GM23338 (cell line): ENCODE measurements at regions not wholly inside any gene's neighbourhood (a gene's known extent, or its start where the extent isn't known, plus 50 kb on each side); places are given as distances from the start of the nearest gene placed in this dataset.

Experiments used
- ATAC-seq: fragments of 200-7000 bp; cut with Tn5 transposase; 3 replicates; pipeline ENCODE4 v1.9.1; 2020
- DNase-seq: peaks from one replicate; pipeline ENCODE4 v3.0.0-alpha.2; 2015; ENCODE audit warnings: low spot score
- H2AFZ ChIP-seq: fragments of 200-600 bp; sonication (generic); 2 replicates; pipeline ENCODE4 v1.8.0; 2016; ENCODE audit warnings: antibody characterized with exemption, mild to moderate bottlenecking, moderate library complexity
- H3F3A ChIP-seq: fragments of 200-600 bp; sonication (generic); replicated peaks from 2 replicates; pipeline ENCODE4 v1.8.0; 2017; ENCODE audit warnings: antibody characterized with exemption, mixed run types, low read depth
- H3K27ac ChIP-seq: fragments of 200-600 bp; sonication (generic); 2 replicates; pipeline ENCODE4 v1.6.1; 2016; ENCODE audit warnings: low read depth
- H3K27me3 ChIP-seq: fragments of 200-600 bp; sonication (generic); 2 replicates; pipeline ENCODE4 v1.8.0; 2016; ENCODE audit warnings: mild to moderate bottlenecking, mixed run types, moderate library complexity; ENCODE audit not compliant: insufficient read depth
- H3K36me3 ChIP-seq: fragments of 200-600 bp; sonication (generic); 2 replicates; pipeline ENCODE4 v1.8.0; 2016; ENCODE audit warnings: mild to moderate bottlenecking; ENCODE audit not compliant: insufficient read depth
- H3K4me1 ChIP-seq: fragments of 200-600 bp; sonication (generic); 2 replicates; pipeline ENCODE4 v1.8.0; 2016; ENCODE audit warnings: mild to moderate bottlenecking, moderate library complexity; ENCODE audit not compliant: insufficient read depth
- H3K4me2 ChIP-seq: fragments of 200-600 bp; sonication (generic); 2 replicates; pipeline ENCODE4 v1.7.1; 2017; ENCODE audit warnings: mixed run types
- H3K4me3 ChIP-seq: fragments of 200-600 bp; sonication (generic); 2 replicates; pipeline ENCODE4 v1.6.1; 2016; ENCODE audit warnings: mixed run types
- H3K79me2 ChIP-seq: fragments of 200-600 bp; sonication (generic); replicated peaks from 2 replicates; pipeline ENCODE4 v1.8.0; 2017; ENCODE audit warnings: mild to moderate bottlenecking; ENCODE audit not compliant: insufficient read depth
- H3K9me2 ChIP-seq: fragments of 200-600 bp; sonication (generic); 2 replicates; pipeline ENCODE4 v1.8.0; 2017; ENCODE audit not compliant: insufficient read depth
- H4K20me1 ChIP-seq: fragments of 200-600 bp; sonication (generic); replicated peaks from 2 replicates; pipeline ENCODE4 v1.8.0; 2017; ENCODE audit warnings: mild to moderate bottlenecking; ENCODE audit not compliant: insufficient read depth
- H3K27ac Mint-ChIP-seq: 2 replicates; pipeline ENCODE4 v1.8.0; 2020; ENCODE audit warnings: inconsistent platforms, mild to moderate bottlenecking, moderate library complexity, mixed read lengths
- H3K27me3 Mint-ChIP-seq: 3 replicates; pipeline ENCODE4 v1.8.0; 2022; ENCODE audit warnings: low read depth, mild to moderate bottlenecking, moderate library complexity, mixed read lengths, inconsistent platforms; ENCODE audit not compliant: insufficient read depth, poor library complexity
- H3K36me3 Mint-ChIP-seq: 3 replicates; pipeline ENCODE4 v1.8.0; 2021; ENCODE audit warnings: low read depth, mild to moderate bottlenecking, inconsistent platforms, moderate library complexity, mixed read lengths
- H3K4me1 Mint-ChIP-seq: 3 replicates; pipeline ENCODE4 v1.8.0; 2020; ENCODE audit warnings: mild to moderate bottlenecking, inconsistent platforms, mixed read lengths
- H3K4me3 Mint-ChIP-seq: 3 replicates; pipeline ENCODE4 v1.8.0; 2021; ENCODE audit warnings: moderate library complexity, mild to moderate bottlenecking, inconsistent platforms, mixed read lengths
- H3K9me3 Mint-ChIP-seq: 3 replicates; pipeline ENCODE4 v1.8.0; 2020; ENCODE audit warnings: moderate library complexity, mild to moderate bottlenecking, inconsistent platforms, mixed read lengths
- CREB1 ChIP-seq: fragments of 250-450 bp; sonication (Bioruptor Pico); IDR thresholded peaks from 2 replicates; pipeline ENCODE4 v1.5.0; 2020; ENCODE audit warnings: low read depth, mild to moderate bottlenecking, moderate library complexity
- EZH2phosphoT487 ChIP-seq: fragments of 200-600 bp; sonication (generic); IDR thresholded peaks from one replicate; pipeline ENCODE4 v1.8.1; 2018; ENCODE audit warnings: antibody characterized with exemption; ENCODE audit not compliant: unreplicated experiment
- JUNB ChIP-seq: IDR thresholded peaks from one replicate; pipeline ENCODE4 v1.6.1; 2016; ENCODE audit warnings: antibody characterized with exemption; ENCODE audit not compliant: unreplicated experiment
- STAT1 ChIP-seq: IDR thresholded peaks from one replicate; pipeline ENCODE4 v1.6.1; 2016; ENCODE audit warnings: antibody characterized with exemption; ENCODE audit not compliant: unreplicated experiment
- ZNF331 ChIP-seq: fragments of 250-450 bp; sonication (Bioruptor Pico); IDR thresholded peaks from 2 replicates; pipeline ENCODE4 v1.5.0; 2020; ENCODE audit warnings: low read depth, mild to moderate bottlenecking, moderate library complexity
- TF ChIP-seq, protein P1 (sequence below): fragments of 250-450 bp; sonication (Bioruptor Pico); IDR thresholded peaks from 2 replicates; pipeline ENCODE4 v1.5.0; 2020; ENCODE audit warnings: mild to moderate bottlenecking, moderate library complexity
- TF ChIP-seq, protein P2 (sequence below): IDR thresholded peaks from 2 replicates; pipeline ENCODE4 v1.6.1; 2016; ENCODE audit warnings: antibody characterized with exemption
- TF ChIP-seq, protein P3 (sequence below): IDR thresholded peaks from one replicate; pipeline ENCODE4 v1.6.1; 2018; ENCODE audit warnings: antibody characterized with exemption; ENCODE audit not compliant: unreplicated experiment
- TF ChIP-seq, protein P4 (sequence below), 2 experiments: fragments of 200-600 bp in 1 of 2; sonication (generic) in 1 of 2; conservative IDR thresholded peaks; 2 replicates each; pipeline versions ENCODE4 v1.5.1 to v1.6.1; 2016 to 2017; ENCODE audit warnings: antibody characterized with exemption in 2 of 2, low read depth in 2 of 2, mild to moderate bottlenecking in 2 of 2, moderate library complexity in 1 of 2

DNA sequence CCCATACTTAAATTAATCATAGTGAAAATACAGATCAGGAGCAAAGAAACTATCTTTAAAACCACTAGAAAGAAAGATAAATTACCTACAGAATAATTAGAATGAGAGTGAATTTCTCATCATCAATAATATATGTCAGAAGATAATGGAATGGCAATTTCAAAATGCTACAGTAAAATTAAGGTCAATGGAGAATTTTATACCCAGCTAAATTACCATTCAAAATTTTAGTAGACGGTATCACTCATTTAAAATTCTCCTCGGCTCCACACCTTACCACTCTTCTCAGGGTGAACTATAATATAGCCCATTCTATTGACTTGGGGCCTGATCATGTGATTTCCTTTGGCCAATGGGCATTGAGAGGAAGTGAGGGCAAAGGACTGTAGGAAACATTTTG lies 192.5 kb upstream of the TCERG1L start (continued):
- TF ChIP-seq, protein P1, sequence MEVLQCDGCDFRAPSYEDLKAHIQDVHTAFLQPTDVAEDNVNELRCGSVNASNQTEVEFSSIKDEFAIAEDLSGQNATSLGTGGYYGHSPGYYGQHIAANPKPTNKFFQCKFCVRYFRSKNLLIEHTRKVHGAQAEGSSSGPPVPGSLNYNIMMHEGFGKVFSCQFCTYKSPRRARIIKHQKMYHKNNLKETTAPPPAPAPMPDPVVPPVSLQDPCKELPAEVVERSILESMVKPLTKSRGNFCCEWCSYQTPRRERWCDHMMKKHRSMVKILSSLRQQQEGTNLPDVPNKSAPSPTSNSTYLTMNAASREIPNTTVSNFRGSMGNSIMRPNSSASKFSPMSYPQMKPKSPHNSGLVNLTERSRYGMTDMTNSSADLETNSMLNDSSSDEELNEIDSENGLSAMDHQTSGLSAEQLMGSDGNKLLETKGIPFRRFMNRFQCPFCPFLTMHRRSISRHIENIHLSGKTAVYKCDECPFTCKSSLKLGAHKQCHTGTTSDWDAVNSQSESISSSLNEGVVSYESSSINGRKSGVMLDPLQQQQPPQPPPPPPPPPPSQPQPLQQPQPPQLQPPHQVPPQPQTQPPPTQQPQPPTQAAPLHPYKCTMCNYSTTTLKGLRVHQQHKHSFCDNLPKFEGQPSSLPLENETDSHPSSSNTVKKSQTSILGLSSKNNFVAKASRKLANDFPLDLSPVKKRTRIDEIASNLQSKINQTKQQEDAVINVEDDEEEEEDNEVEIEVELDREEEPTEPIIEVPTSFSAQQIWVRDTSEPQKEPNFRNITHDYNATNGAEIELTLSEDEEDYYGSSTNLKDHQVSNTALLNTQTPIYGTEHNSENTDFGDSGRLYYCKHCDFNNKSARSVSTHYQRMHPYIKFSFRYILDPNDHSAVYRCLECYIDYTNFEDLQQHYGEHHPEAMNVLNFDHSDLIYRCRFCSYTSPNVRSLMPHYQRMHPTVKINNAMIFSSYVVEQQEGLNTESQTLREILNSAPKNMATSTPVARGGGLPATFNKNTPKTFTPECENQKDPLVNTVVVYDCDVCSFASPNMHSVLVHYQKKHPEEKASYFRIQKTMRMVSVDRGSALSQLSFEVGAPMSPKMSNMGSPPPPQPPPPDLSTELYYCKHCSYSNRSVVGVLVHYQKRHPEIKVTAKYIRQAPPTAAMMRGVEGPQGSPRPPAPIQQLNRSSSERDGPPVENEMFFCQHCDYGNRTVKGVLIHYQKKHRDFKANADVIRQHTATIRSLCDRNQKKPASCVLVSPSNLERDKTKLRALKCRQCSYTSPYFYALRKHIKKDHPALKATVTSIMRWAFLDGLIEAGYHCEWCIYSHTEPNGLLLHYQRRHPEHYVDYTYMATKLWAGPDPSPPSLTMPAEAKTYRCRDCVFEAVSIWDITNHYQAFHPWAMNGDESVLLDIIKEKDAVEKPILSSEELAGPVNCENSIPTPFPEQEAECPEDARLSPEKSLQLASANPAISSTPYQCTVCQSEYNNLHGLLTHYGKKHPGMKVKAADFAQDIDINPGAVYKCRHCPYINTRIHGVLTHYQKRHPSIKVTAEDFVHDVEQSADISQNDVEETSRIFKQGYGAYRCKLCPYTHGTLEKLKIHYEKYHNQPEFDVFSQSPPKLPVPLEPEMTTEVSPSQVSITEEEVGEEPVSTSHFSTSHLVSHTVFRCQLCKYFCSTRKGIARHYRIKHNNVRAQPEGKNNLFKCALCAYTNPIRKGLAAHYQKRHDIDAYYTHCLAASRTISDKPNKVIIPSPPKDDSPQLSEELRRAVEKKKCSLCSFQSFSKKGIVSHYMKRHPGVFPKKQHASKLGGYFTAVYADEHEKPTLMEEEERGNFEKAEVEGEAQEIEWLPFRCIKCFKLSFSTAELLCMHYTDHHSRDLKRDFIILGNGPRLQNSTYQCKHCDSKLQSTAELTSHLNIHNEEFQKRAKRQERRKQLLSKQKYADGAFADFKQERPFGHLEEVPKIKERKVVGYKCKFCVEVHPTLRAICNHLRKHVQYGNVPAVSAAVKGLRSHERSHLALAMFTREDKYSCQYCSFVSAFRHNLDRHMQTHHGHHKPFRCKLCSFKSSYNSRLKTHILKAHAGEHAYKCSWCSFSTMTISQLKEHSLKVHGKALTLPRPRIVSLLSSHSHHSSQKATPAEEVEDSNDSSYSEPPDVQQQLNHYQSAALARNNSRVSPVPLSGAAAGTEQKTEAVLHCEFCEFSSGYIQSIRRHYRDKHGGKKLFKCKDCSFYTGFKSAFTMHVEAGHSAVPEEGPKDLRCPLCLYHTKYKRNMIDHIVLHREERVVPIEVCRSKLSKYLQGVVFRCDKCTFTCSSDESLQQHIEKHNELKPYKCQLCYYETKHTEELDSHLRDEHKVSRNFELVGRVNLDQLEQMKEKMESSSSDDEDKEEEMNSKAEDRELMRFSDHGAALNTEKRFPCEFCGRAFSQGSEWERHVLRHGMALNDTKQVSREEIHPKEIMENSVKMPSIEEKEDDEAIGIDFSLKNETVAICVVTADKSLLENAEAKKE, result no peak
- no peak for TF ChIP-seq ZNF331 (CRISPR knock-in tag)
- TF ChIP-seq CREB1 (CRISPR knock-in tag), result no peak
- TF ChIP-seq, protein P2, sequence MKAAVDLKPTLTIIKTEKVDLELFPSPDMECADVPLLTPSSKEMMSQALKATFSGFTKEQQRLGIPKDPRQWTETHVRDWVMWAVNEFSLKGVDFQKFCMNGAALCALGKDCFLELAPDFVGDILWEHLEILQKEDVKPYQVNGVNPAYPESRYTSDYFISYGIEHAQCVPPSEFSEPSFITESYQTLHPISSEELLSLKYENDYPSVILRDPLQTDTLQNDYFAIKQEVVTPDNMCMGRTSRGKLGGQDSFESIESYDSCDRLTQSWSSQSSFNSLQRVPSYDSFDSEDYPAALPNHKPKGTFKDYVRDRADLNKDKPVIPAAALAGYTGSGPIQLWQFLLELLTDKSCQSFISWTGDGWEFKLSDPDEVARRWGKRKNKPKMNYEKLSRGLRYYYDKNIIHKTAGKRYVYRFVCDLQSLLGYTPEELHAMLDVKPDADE, result no peak
- TF ChIP-seq EZH2phosphoT487, result no peak
- TF ChIP-seq JUNB, result no peak

DNA sequence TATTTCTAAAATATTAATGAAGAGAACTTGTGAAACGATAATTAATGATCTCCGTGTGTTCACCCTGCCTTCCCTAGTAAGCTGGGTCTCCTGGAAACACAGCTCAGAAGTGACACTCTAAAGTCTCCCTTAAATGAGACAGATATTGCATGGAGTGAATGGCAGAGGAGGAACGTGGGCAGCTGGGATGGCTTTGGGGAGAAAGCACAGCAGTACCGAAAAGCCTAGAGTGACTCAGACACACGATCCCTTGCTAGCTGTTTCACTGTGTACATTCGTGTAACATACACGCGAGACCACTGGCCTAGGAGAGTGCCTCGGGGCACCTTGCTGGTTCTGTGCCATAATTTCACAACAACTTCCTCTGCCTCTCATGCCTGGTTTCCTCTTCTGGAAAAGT lies 199.9 kb upstream of the TCERG1L start:
- H3K4me3 Mint-ChIP-seq, result no peak overlapping the region
- Histone ChIP-seq H3F3A (no peaks in the 10 kb centered on the region), H3K79me2 (no peaks in the 10 kb centered on the region), H3K4me2 (no peak overlapping the region), H3K4me1 (no peaks in the 10 kb centered on the region), H3K27ac (no peak overlapping the region), H3K4me3 (no peak overlapping the region), H4K20me1 (no peaks in the 10 kb centered on the region), H3K9me2 (no peaks in the 10 kb centered on the region), H3K36me3 (peaks cover 3% of the 10 kb centered on the region; the same call in 1 of the 2 replicates), H2AFZ (no peak overlapping the region), H3K27me3 (no peaks in the 10 kb centered on the region)
- peaks cover 27% of the 10 kb centered on the region for H3K36me3 Mint-ChIP-seq
- H3K4me1 Mint-ChIP-seq, result no peaks in the 10 kb centered on the region; the same call in 2 of the 3 replicates
- H3K9me3 Mint-ChIP-seq, result peaks cover 67% of the 10 kb centered on the region
- no peaks in the 10 kb centered on the region for H3K27me3 Mint-ChIP-seq
- no peak overlapping the region for H3K27ac Mint-ChIP-seq
- ATAC-seq, result no peak
- TF ChIP-seq, protein P2, result no peak
- TF ChIP-seq, protein P3, sequence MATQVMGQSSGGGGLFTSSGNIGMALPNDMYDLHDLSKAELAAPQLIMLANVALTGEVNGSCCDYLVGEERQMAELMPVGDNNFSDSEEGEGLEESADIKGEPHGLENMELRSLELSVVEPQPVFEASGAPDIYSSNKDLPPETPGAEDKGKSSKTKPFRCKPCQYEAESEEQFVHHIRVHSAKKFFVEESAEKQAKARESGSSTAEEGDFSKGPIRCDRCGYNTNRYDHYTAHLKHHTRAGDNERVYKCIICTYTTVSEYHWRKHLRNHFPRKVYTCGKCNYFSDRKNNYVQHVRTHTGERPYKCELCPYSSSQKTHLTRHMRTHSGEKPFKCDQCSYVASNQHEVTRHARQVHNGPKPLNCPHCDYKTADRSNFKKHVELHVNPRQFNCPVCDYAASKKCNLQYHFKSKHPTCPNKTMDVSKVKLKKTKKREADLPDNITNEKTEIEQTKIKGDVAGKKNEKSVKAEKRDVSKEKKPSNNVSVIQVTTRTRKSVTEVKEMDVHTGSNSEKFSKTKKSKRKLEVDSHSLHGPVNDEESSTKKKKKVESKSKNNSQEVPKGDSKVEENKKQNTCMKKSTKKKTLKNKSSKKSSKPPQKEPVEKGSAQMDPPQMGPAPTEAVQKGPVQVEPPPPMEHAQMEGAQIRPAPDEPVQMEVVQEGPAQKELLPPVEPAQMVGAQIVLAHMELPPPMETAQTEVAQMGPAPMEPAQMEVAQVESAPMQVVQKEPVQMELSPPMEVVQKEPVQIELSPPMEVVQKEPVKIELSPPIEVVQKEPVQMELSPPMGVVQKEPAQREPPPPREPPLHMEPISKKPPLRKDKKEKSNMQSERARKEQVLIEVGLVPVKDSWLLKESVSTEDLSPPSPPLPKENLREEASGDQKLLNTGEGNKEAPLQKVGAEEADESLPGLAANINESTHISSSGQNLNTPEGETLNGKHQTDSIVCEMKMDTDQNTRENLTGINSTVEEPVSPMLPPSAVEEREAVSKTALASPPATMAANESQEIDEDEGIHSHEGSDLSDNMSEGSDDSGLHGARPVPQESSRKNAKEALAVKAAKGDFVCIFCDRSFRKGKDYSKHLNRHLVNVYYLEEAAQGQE, result no peak
- TF ChIP-seq CREB1 (CRISPR knock-in tag), result no peak
- TF ChIP-seq, protein P4, sequence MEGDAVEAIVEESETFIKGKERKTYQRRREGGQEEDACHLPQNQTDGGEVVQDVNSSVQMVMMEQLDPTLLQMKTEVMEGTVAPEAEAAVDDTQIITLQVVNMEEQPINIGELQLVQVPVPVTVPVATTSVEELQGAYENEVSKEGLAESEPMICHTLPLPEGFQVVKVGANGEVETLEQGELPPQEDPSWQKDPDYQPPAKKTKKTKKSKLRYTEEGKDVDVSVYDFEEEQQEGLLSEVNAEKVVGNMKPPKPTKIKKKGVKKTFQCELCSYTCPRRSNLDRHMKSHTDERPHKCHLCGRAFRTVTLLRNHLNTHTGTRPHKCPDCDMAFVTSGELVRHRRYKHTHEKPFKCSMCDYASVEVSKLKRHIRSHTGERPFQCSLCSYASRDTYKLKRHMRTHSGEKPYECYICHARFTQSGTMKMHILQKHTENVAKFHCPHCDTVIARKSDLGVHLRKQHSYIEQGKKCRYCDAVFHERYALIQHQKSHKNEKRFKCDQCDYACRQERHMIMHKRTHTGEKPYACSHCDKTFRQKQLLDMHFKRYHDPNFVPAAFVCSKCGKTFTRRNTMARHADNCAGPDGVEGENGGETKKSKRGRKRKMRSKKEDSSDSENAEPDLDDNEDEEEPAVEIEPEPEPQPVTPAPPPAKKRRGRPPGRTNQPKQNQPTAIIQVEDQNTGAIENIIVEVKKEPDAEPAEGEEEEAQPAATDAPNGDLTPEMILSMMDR (conservative IDR thresholded peaks at IDR 0.05; ENCODE audit: low read depth in 2 of 2), result no peak
- no peak for TF ChIP-seq STAT1
- DNase-seq, result no peak
